SK-N-SH (cell line): ENCODE measurements at regions not wholly inside any gene's neighbourhood (a gene's known extent, or its start where the extent isn't known, plus 50 kb on each side); places are given as distances from the start of the nearest gene placed in this dataset.

Source experiments
- REST ChIP-seq: IDR thresholded peaks from 2 replicates; pipeline ENCODE4 v1.6.1; 2012; ENCODE audit warnings: mild to moderate bottlenecking, low read depth, low read length, moderate library complexity
- SIN3A ChIP-seq: IDR thresholded peaks from 2 replicates; pipeline ENCODE4 v1.6.1; 2012; ENCODE audit warnings: low read depth, mild to moderate bottlenecking, low read length, moderate library complexity, borderline replicate concordance

GRCh38 chr19:27765397-27765796 lies 1447.6 kb downstream of the UQCRFS1 start:
- no peak for TF ChIP-seq SIN3A
- no peak for TF ChIP-seq REST
